Sigmoid colon (tissue), 4 donors: ENCODE measurements at regions not wholly inside any gene's neighbourhood (a gene's known extent, or its start where the extent isn't known, plus 50 kb on each side); places are given as distances from the start of the nearest gene placed in this dataset.

Source experiments
- EP300 ChIP-seq, 4 donors: sonication (generic); formaldehyde crosslinking; IDR thresholded peaks; one replicate each; pipeline ENCODE4 v1.6.1; 2017; ENCODE audit warnings: antibody characterized with exemption in 4 of 4
- POLR2A ChIP-seq, 2 donors: fragments of 450-650 bp; IDR thresholded peaks; one replicate each; pipeline ENCODE4 v1.6.1; 2016; ENCODE audit warnings: antibody characterized with exemption in 2 of 2, mild to moderate bottlenecking in 2 of 2, moderate library complexity in 2 of 2
- POLR2AphosphoS5 ChIP-seq, 4 donors: sonication (generic); formaldehyde crosslinking; IDR thresholded peaks; one replicate each; pipeline ENCODE4 v1.6.1; 2017; ENCODE audit warnings: antibody characterized with exemption in 4 of 4
- TF ChIP-seq, protein P1 (sequence below), 4 experiments: fragments of 450-650 bp in 3 of 4; fragments of 200-600 bp in 1 of 4; IDR thresholded peaks; one replicate each; pipeline ENCODE4 v1.5.1; 2016 to 2019; ENCODE audit warnings: antibody characterized with exemption in 4 of 4, mild to moderate bottlenecking in 3 of 4, moderate library complexity in 2 of 4

- TF ChIP-seq POLR2AphosphoS5 (IDR thresholded peaks at IDR 0.05), result no peak
- TF ChIP-seq, protein P1, sequence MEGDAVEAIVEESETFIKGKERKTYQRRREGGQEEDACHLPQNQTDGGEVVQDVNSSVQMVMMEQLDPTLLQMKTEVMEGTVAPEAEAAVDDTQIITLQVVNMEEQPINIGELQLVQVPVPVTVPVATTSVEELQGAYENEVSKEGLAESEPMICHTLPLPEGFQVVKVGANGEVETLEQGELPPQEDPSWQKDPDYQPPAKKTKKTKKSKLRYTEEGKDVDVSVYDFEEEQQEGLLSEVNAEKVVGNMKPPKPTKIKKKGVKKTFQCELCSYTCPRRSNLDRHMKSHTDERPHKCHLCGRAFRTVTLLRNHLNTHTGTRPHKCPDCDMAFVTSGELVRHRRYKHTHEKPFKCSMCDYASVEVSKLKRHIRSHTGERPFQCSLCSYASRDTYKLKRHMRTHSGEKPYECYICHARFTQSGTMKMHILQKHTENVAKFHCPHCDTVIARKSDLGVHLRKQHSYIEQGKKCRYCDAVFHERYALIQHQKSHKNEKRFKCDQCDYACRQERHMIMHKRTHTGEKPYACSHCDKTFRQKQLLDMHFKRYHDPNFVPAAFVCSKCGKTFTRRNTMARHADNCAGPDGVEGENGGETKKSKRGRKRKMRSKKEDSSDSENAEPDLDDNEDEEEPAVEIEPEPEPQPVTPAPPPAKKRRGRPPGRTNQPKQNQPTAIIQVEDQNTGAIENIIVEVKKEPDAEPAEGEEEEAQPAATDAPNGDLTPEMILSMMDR (IDR thresholded peaks at IDR 0.05), result no peak
- no peak for TF ChIP-seq POLR2A (IDR thresholded peaks at IDR 0.05)
- TF ChIP-seq EP300 (IDR thresholded peaks at IDR 0.05), result no peak
Observed at GRCh38 chr6:8627085-8627861, 191.9 kb upstream of the SLC35B3 start.
